COLO668 (cell line): ENCODE measurements at regions not wholly inside any gene's neighbourhood (a gene's known extent, or its start where the extent isn't known, plus 50 kb on each side); places are given as distances from the start of the nearest gene placed in this dataset.
A peak's percentile ranks its signal among the peaks of the same experiment; 100 is the strongest.
"Not testable (repeated sequence)": the region's sequence is repeated elsewhere in the genome, so short reads cannot be mapped to it uniquely, and the experiment has no call there.

Experiments used
- DNase-seq: peaks from one replicate; lab custom pipeline; 2025; ENCODE audit not compliant: unreplicated experiment; lab: John Stamatoyannopoulos, UW

GRCh38 chr5:173667702-173668101 lies 51.3 kb upstream of the BOD1 start:
- DNase-seq: no peak

DNA sequence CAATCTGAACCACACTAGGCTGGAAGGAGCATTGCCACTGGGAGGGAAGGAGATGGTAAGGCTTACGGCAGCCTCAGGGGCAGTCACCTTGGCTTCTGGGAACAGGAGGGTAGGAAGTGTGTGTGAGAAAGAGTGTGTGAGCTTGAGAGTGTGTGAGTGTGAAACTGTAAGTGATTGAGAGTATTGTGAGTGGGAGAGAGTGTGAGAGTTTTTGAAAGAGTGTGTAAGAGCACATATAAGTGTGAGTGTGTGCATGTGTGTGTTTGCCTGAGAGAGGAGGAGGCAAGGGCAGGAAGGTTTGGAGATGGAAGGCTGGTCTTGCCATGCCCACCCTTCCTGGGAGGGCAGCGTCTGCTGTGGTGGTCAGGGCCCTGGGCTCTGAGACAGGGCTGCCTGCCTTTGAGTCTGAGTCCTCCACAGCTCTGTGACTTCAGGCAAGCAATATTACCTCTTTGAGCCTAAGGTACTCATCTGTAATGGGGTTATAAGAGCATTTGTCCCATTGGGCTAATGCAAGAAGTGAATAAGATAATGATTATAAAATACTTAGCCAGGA lies 51.9 kb upstream of the BOD1 start:
- DNase-seq: no peak

DNA sequence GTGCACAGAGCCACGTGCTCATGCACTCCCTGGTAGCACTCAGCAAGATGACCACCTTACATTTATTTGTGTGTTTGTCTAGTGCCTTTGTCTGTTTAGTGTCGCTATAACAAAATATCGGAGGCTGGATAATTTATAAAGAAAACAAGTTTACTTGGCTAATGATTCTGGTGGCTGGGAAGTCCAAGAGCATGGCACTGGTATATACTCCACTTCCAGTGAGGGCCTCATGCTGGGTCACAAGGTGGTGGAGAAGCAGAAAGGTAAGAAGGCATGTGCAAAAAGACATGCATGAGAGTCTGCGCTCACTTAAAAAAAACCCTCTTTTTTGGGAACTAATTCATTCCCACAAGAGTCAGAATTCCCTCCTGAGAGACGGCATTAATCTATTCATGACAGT lies 52.5 kb upstream of the BOD1 start:
- DNase-seq: no peak

DNA sequence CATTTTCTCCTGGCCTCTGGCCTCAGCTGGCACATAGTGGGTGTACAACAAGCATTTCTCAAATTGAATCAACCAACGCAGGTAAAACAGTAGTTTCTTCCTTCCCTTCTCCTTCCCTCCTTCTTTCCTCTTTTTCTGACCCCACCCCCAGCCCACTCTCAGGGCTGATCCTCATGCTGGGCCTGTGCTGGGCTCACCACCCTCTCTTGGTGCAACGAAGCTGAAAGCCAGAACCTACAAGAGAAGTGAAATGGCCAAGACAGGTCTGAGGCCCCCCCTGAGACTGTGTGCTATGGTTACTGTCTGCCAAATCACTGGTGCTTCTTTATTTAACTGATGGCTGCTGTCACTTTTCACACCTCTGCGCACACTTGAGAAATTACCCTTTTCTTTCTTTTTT lies 53.0 kb upstream of the BOD1 start:
- no peak for DNase-seq

- DNase-seq: no peak
These were observed 53.7 kb upstream of the BOD1 start for GRCh38 chr5:173670130-173670651.

GRCh38 chr5:173670791-173671120 lies 54.3 kb upstream of the BOD1 start:
- DNase-seq: no peak

DNA sequence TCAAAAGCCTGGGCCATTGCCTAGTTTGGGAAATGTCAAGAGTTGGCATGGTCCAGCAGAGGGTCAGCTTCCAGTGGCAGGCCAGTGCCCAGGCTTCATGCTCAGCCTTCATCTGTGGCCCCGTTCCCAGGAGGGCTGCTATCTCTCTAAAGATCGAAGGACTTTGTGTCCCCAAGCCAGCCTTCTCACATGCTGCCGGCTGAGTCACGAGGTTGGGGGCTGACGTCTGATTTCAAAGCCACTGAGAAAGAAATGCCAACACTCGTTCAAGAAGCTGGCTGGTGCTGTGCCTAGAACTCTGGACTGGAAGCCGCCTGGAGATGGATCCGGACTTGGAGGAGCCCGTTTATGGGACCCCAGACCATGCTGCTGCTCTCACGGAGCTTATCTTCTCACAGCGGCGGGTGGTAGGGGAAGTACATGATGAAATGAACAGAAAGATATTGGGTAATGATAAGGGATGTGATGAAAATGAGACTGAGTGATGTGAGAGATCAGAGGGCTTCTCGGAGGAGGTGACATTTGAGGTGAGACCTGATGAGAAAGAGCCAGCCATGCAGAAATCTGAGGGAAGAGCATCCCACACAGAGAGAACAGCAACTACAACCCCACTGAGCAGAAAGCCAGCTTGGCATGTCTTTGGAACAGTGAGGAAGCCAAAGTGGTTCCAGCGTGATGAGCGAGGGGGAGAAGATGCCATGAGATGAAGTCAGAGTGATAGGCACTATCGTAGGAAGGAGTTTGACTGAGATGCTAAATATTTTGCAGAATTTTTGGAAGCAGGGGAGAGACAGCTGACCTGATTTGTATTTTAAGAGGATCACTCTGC lies 54.9 kb upstream of the BOD1 start:
- no peak for DNase-seq

DNA sequence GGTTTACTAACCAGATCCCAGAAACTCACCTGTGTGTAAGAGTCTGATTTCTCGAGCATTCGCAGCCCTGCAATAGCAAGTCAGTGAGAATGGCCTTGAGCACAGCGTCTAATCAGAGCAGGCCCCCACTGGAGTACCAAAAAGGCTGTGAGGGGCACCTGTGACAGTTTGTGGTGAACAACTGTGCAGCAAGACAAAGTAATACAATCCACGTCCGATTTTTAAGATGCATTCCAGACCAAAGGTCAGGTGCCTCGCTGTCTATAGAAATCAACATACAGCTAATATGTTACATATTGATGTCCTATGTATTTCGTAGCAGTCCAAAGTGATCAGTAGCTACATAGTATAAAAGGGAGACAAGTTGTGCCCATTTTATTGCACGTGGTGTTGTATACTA lies 55.7 kb upstream of the BOD1 start:
- no peak for DNase-seq

GRCh38 chr5:173672891-173673290 lies 56.4 kb upstream of the BOD1 start:
- no peak for DNase-seq

DNA sequence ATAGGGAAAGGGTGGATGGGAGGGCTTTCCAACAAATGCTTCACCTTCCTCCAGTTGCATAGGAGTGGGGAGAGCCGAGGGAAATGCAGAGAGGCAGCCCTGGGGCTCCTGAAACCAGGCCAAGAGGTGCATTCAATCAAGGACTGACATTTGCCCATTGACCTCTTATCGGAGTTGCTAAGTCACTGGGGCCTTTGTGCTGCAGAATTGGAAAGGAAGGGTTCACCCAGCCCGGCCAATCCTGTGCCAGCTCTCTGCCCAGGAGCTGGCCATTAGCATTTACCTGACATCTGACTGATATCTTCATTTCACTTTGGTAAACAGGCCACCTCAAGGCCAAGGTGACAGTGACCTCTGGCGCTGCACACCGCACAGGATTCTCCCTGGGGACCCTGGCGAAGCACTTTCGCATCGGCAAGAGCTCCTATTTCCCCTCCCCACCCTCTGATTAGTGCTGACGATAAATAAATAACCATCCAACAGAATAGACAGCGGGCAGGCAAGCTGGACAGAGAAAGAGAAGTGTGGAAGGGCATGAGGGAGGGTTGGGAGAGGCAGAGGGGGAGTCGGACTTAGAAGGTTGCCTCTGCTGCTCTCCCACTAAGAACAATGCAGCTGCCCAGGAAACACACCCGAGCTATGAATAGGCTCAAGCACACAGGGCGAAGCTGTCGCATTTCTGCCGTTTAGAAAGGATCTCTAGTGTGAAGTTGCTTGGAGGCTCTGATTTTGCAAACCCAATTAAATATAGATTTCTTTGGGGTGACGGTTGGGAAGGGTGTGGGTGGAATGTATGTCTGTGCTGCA lies 57.0 kb upstream of the BOD1 start:
- no peak for DNase-seq

DNA sequence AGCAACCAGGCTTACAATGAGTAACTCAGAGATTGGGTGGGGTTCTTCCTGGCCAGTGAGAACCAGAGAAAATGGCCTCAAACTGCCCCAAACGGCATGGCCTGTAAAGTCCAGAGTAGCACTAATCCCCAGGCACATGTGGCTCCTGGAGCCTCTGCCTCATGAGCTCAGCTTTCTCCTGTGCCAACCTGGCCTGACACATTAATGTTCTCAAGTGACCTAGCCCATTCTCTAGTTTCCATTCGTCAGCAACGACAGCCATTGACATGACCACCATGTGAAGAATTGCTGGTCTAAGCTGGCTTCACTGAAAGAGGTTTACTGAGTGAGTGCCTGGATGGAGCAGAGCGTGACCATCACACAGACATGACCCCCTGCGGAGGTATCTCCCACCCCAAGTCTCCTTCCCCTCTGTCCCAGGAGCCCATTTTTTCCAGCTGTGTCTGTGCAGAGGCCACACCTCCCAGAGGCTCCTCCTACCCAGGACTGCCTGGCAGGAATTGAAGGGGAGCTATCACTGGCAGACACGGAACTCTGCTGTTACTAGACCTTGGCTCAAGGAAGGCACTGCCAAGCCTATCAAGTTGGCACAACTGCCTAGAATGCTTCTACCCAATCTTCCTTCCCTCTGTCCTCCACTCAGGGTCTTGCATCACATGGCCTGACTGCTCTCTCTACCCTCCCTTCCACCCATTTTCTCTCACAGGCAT lies 59.0 kb upstream of the BOD1 start:
- DNase-seq: no peak

GRCh38 chr5:173676375-173676774 lies 59.9 kb upstream of the BOD1 start:
- no peak for DNase-seq

DNA sequence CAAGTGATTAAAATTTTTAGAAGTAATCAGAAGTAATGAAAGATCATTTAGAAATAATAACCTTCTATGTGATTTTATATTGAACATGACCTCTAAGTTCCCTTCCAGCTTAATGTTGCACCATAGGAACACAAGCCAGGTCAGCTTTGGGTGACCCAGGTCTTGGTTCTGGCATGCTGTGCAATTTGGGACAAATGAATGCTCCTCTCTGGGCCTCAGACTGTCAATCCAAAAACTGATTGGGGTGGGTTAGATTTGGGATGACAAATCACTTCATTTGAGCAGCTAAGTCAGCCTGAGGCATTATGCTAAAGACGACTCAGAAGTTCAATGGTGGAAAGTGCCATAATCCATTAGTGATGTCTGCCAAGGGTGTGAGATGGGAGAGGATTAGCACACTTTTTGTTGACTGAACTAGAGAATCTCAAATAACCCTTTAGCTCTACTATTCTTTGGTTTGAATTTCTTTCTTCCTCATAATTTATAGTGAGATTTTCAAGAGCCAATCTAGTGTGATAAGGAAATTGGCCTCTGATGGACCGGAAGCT lies 60.7 kb upstream of the BOD1 start:
- DNase-seq: no peak

- DNase-seq: no peak
These were observed 63.6 kb upstream of the BOD1 start for GRCh38 chr5:173679909-173680630.

- no peak for DNase-seq
These were observed 64.3 kb upstream of the BOD1 start for GRCh38 chr5:173680660-173681242.

GRCh38 chr5:173682313-173682712 lies 65.9 kb upstream of the BOD1 start:
- DNase-seq: no peak

DNA sequence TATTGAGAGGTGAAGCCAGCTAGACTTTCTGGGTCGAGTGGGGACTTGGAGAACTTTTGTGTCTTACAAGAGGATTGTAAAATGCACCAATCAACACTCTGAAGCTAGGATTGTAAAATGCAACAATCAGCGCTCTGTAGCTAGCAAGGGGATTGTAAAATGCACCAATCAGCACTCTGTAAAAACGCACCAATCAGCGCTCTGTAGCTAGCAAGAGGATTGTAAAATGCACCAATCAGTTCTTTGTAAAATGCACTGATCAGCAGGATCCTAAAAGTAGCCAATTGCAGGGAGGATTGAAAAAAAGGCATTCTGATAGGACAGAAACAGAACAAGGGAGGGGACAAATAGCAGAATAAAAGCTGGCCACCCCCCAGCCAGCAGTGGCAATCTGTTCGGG lies 68.1 kb upstream of the BOD1 start:
- DNase-seq: not testable (repeated sequence)

- DNase-seq: no peak
These were observed 70.5 kb upstream of the BOD1 start for GRCh38 chr5:173686950-173687349.

- DNase-seq: peak; percentile 47
These were observed 72.3 kb upstream of the BOD1 start for GRCh38 chr5:173688703-173689102.

GRCh38 chr5:173689171-173689736 lies 72.8 kb upstream of the BOD1 start:
- DNase-seq: peak; percentile 50
